GM19468 (cell line): ENCODE measurements at regions not wholly inside any gene's neighbourhood (a gene's known extent, or its start where the extent isn't known, plus 50 kb on each side); places are given as distances from the start of the nearest gene placed in this dataset.
"Not testable (repeated sequence)": the region's sequence is repeated elsewhere in the genome, so short reads cannot be mapped to it uniquely, and the experiment has no call there.

ENCODE experiments used
- ATAC-seq: cut with Tn5 transposase; IDR thresholded peaks from one replicate; pipeline ENCODE4 v1.9.1; 2021; ENCODE audit warnings: mild to moderate bottlenecking, moderate library complexity, moderate number of reproducible peaks; ENCODE audit not compliant: unreplicated experiment; ENCODE audit errors: extremely low read depth

GRCh38 chr15:62900071-62900802 lies 142.3 kb upstream of the TPM1 start:
- ATAC-seq: no peak

DNA sequence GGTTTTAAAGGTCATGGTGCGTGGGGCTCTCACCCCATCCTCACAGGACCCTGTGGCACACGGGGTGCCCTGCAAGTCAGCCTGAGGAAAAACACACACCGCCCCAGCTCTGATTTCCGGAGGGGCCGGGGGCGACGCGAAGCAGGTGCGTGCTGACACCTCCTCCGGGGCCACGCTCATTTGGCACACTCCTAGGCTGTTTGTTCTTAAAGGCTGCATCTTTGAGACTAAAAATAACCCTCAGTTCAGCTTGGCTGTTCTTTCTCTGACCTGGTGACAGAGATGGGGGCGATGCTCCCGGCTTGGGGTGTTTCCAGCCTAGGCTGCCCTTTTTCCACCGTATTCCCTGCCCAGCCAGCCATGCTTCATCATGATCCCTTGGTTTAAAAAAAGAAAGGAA lies 141.5 kb upstream of the TPM1 start:
- no peak for ATAC-seq

- ATAC-seq: no peak
Observed at GRCh38 chr15:62901909-62902546, 140.5 kb upstream of the TPM1 start.

DNA sequence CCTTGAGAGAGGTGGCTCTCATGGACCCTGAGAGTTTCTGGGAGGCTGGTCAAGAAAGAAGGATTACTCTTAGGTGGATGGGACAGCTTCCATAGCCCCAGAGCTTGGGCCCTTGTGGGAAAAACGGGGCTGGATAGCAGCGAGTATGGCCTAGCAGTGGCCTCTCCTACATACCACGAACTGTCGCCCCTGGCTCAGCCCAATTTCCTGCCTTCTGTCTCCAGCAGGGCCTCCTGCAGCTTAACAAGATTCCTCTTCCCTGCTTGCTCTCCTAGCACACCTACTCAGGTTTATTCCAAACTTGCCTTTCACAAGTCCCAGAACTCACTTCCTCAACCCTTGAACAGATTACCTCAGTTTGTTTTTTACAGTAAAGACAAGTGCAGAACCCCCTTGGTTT lies 139.7 kb upstream of the TPM1 start:
- no peak for ATAC-seq

GRCh38 chr15:62903437-62903836 lies 139.1 kb upstream of the TPM1 start:
- ATAC-seq: no peak

DNA sequence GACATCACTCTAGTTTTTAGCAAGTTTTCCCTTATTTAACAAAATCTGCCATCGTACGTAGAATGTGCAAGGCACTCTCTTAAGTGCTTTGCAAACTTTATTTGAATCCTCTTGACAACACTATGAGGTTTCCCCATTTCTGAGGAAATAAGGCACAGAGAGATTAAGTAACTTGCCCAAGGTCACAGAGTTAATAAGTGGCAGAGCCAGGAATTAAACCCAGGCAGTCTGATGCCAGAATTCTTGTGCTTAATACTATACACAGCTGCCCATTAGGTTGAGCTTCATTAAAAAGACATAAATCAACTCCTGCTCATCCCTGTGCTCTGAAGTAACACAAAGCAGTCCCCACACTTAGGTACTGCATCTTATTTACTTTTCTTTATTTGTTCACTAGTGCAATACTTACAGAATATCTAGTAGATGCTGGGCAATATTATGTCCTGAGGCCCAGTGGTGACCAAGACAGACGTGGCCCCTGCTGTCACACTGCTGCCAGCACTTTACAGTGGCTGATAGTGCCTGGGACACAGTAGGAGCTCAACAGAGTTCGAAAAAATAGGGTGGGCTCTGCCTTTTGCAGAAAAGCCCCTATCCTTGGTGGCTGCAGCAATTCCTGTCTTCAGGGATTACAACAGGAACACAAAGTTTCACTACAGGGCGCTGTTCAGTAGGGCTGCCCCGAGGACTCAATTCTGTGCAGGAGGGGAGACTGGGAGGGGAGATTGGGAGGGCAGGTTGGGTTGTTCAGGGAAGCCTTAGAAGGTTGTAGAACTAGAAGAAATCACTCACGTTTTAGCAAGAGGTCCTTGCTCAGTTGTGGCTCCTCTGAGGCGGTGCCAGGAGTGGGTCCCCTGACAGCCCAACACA lies 138.3 kb upstream of the TPM1 start:
- no peak for ATAC-seq

DNA sequence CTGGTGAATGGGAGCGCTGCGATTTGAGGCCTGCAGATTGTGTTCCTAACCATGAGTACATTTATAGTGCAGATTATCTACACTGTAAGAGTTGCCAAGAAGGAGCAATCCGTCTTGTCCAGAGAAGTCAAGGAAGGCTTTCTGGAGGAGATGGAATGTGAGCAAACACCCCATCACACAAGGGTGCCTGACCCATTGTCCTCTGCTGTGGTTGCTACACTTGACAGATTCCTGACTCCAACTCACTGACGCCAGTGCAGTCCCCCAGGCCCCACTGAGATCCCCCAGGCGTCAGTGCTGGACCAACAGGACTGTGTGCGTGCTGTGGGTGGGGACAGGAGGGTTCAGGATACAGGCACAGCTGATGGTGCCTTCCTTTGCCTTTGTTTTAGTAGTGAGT lies 135.9 kb upstream of the TPM1 start:
- no peak for ATAC-seq

- ATAC-seq: no peak
Observed at GRCh38 chr15:62907275-62907674, 135.3 kb upstream of the TPM1 start.

DNA sequence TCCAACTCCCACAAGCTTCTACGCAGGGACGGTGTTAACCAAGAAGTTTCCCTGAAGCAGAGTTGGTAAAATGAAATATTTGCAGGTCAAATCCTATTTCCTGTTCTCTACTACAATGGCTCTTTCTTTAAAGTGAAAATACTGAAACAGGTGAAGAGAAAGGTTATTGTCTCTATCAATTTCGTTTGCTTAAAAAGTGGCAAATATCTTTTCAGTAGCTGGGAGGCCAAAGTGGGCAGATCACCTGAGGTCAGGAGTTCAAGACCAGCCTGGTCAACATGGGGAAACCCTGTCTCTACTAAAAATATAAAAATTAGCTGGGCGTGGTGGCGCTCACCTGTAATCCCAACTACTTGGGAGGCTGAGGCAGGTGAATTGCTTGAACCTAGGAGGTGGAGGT lies 134.2 kb upstream of the TPM1 start:
- not testable (repeated sequence) for ATAC-seq

GRCh38 chr15:62909257-62909656 lies 133.3 kb upstream of the TPM1 start:
- no peak for ATAC-seq

GRCh38 chr15:62912282-62912681 lies 130.3 kb upstream of the TPM1 start:
- ATAC-seq: no peak

GRCh38 chr15:62912808-62913207 lies 129.7 kb upstream of the TPM1 start:
- no peak for ATAC-seq

DNA sequence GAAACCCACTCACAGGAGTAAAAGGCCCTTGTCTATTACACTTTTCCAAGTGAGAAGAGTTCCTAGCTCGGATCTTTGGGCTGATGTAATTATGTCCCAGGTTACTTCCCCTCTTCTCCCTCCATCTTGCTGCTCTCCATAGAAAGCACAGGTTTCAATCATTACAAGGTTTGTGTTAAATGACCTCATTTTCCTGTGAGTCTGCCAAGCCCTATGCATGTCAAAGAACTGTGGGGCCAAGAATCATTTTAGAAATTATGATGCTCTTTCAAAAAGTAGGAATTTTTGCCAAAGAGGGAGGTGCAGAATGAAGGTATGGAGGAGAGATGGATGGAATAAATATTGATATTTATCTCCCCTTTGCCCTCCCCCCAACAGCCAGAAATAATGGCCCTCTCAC lies 129.3 kb upstream of the TPM1 start:
- ATAC-seq: no peak

- no peak for ATAC-seq
Observed at GRCh38 chr15:62914461-62915079, 128.0 kb upstream of the TPM1 start.

- no peak for ATAC-seq
Observed at GRCh38 chr15:62920682-62921502, 121.7 kb upstream of the TPM1 start.

DNA sequence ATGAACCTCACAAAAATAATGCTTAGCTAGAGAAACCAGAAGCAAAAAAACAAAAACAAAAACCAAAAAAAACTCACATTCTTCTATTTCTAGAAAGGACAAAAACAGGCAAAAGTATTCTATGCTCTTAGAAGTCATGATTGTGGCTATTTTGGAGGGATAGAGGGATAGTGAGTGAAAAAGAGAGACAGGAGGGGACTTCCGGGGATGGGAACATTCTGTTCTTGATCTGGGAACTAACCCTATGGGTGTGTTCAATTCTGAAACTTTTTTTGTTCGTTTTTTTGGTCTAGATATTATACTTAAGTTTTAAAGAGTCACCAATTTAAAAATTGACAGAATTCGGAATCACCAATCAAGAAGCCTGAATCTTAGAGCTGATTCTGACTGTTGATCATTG lies 120.0 kb upstream of the TPM1 start:
- ATAC-seq: no peak

DNA sequence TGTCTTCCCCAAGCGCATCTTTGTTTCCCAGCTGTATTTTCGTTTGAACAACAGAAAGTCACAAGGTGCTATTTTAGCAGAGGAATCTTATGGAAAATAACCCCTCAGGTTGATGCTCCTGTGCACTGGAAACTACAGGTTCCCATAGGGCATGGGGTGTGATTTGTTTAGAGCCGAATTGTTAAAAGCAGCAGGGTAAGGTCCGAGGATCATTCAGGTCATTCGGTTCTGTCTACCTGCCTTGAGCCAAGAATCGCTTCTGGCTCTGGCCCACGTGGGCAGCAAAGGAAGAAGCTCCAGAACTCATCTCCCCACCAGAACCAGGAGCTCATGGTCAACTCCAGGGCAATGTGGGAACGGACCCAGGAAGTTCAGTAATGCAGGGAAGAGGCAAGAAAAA lies 116.7 kb upstream of the TPM1 start:
- no peak for ATAC-seq

DNA sequence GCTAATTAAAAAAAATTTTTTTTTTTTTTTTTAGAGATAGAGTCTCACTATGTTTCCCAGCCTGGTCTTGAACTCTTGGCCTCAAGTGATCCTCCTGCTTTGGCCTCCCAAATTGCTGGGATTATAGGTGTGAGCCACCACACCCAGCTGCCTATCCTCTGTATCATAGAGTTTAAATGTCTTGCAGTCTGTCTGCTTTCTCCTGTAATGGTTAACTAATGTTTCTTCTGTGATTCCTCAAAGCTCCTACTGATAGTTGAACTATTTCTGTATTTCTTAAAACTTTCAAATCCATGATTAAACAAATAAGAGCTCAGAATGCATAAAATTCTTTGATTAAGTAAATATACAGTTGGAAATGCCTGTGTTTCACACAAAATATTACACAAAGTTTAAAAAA lies 115.4 kb upstream of the TPM1 start:
- no peak for ATAC-seq

DNA sequence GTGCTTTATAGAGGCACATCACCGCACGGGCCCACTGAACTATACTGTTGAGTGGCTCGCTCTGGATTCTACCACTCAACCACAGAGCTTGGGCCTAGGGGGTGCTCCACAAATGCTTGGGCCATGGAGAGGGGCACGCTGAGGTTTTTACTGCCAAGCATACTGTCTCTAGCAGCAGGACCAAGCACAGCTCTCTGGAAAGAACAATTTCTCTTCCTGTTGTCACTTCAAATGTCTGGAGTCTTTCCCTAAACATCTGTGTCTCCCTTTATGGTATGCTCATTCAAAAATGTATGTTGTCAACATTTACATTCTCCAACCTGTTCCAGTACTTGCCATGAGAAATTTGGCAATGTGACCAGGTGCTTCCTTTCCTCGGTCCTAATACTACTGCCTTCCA lies 114.7 kb upstream of the TPM1 start:
- ATAC-seq: no peak
